Astrocyte (in vitro differentiated cells and primary cell): ENCODE measurements at regions not wholly inside any gene's neighbourhood (a gene's known extent, or its start where the extent isn't known, plus 50 kb on each side); places are given as distances from the start of the nearest gene placed in this dataset.

ENCODE experiments used
- DNase-seq: peaks from one replicate; pipeline ENCODE4 v3.0.0-alpha.2; 2010; ENCODE audit warnings: low read depth
- FAIRE-seq: peaks from 2 replicates; lab custom pipeline; 2011; peaks lifted over from hg19 to GRCh38; lab: Jason Lieb, UNC
- H2AFZ ChIP-seq: 2 replicates; pipeline ENCODE4 v1.6.0; 2012; ENCODE audit warnings: low read depth, low read length, inconsistent platforms
- H3K27ac ChIP-seq: 2 replicates; pipeline ENCODE4 v1.5.1; 2011; ENCODE audit warnings: low read depth, low read length, inconsistent platforms
- H3K27me3 ChIP-seq: 2 replicates; pipeline ENCODE4 v1.6.0; 2011; ENCODE audit warnings: low read length, inconsistent platforms; ENCODE audit not compliant: insufficient read depth
- H3K36me3 ChIP-seq: 2 replicates; pipeline ENCODE4 v1.5.1; 2011; ENCODE audit warnings: low read length, inconsistent platforms; ENCODE audit not compliant: insufficient read depth
- H3K4me1 ChIP-seq: 2 replicates; pipeline ENCODE4 v1.5.1; 2011; ENCODE audit warnings: low read length, inconsistent platforms; ENCODE audit not compliant: insufficient read depth
- H3K4me2 ChIP-seq: 2 replicates; pipeline ENCODE4 v1.6.0; 2012; ENCODE audit warnings: low read length, inconsistent platforms
- H3K4me3 ChIP-seq: 2 replicates; pipeline ENCODE4 v1.5.1; 2011; ENCODE audit warnings: low read depth, mild to moderate bottlenecking, low read length, inconsistent platforms; ENCODE audit not compliant: insufficient read depth
- H3K79me2 ChIP-seq: 2 replicates; pipeline ENCODE4 v1.6.0; 2012; ENCODE audit warnings: mild to moderate bottlenecking, low read length, inconsistent platforms; ENCODE audit not compliant: insufficient read depth
- H3K9ac ChIP-seq: 2 replicates; pipeline ENCODE4 v1.6.0; 2012; ENCODE audit warnings: mild to moderate bottlenecking, low read length, inconsistent platforms
- H3K9me3 ChIP-seq: 2 replicates; pipeline ENCODE4 v1.5.1; 2012; ENCODE audit warnings: low read depth, mild to moderate bottlenecking, low read length, inconsistent platforms; ENCODE audit not compliant: insufficient read depth
- H4K20me1 ChIP-seq: 2 replicates; pipeline ENCODE4 v1.6.0; 2012; ENCODE audit warnings: low read length, inconsistent platforms; ENCODE audit not compliant: insufficient read depth
- H3K27ac Mint-ChIP-seq: one replicate; pipeline ENCODE4 v1.8.0; 2021; ENCODE audit warnings: mild to moderate bottlenecking, mixed read lengths; ENCODE audit not compliant: unreplicated experiment
- H3K27me3 Mint-ChIP-seq: one replicate; pipeline ENCODE4 v1.8.0; 2021; ENCODE audit warnings: low read depth, mixed read lengths; ENCODE audit not compliant: unreplicated experiment
- H3K36me3 Mint-ChIP-seq: one replicate; pipeline ENCODE4 v1.8.0; 2021; ENCODE audit warnings: low read depth, mixed read lengths; ENCODE audit not compliant: unreplicated experiment
- H3K4me1 Mint-ChIP-seq: one replicate; pipeline ENCODE4 v1.8.0; 2021; ENCODE audit warnings: low read depth, mixed read lengths; ENCODE audit not compliant: unreplicated experiment
- H3K4me3 Mint-ChIP-seq: one replicate; pipeline ENCODE4 v1.8.0; 2021; ENCODE audit warnings: mild to moderate bottlenecking, moderate library complexity, mixed read lengths; ENCODE audit not compliant: unreplicated experiment
- H3K9me3 Mint-ChIP-seq: one replicate; pipeline ENCODE4 v1.8.0; 2021; ENCODE audit warnings: mild to moderate bottlenecking, mixed read lengths; ENCODE audit not compliant: unreplicated experiment
- CTCF ChIP-seq: IDR thresholded peaks from 2 replicates; pipeline ENCODE4 v1.5.1; 2011; ENCODE audit warnings: low read depth, mild to moderate bottlenecking, inconsistent platforms, low read length, moderate library complexity; ENCODE audit not compliant: insufficient read depth
- EZH2 ChIP-seq: IDR thresholded peaks from 2 replicates; pipeline ENCODE4 v1.6.1; 2012; ENCODE audit warnings: mild to moderate bottlenecking, low read length, inconsistent platforms; ENCODE audit not compliant: insufficient read depth

GRCh38 chr11:34566208-34566551 is 52.6 kb upstream of the ELF5 start:
- H3K36me3 ChIP-seq = no peaks in the 10 kb centered on the region
- H4K20me1 ChIP-seq = no peaks in the 10 kb centered on the region
- no peak for DNase-seq
- H3K27me3 ChIP-seq = no peaks in the 10 kb centered on the region
- peaks cover 11% of the 10 kb centered on the region for H3K4me1 ChIP-seq
- Mint-ChIP-seq H3K4me1 (peaks cover 17% of the 10 kb centered on the region), H3K27me3 (peaks cover under 1% of the 10 kb centered on the region), H3K27ac (no peak overlapping the region), H3K9me3 (no peaks in the 10 kb centered on the region), H3K4me3 (no peak overlapping the region), H3K36me3 (no peaks in the 10 kb centered on the region)
- H3K79me2 ChIP-seq = no peaks in the 10 kb centered on the region
- FAIRE-seq = no peak
- H3K9me3 ChIP-seq = no peaks in the 10 kb centered on the region
- H3K9ac ChIP-seq = no peak overlapping the region
- TF ChIP-seq CTCF (no peak), EZH2 (no peak)
- H3K27ac ChIP-seq = no peak overlapping the region
- H3K4me3 ChIP-seq = no peak overlapping the region
- no peak overlapping the region for H2AFZ ChIP-seq
- H3K4me2 ChIP-seq = no peak overlapping the region

DNA sequence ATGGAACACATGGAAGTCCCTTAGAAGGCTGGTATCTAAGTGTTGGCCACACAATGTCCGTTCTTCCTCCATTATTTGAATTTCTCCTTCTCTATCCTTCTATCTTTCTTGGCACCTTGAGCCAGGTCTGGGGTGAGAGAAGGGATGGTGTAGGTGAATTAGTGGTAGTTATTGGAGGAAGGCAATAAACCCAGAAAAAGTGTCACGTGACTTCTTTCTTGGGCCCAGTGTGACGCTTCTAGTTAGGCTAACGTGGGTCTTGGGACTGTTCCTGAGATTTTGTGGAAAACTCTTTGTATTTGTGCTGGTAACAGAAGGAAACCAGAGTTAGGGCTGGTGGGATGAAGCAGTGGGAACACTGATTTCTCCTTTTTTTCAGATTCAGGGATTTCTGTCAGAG is 53.1 kb upstream of the ELF5 start:
- H3K4me1 ChIP-seq = peaks cover 11% of the 10 kb centered on the region
- no peaks in the 10 kb centered on the region for H3K36me3 Mint-ChIP-seq

More for the DNA sequence above, 53.1 kb upstream of the ELF5 start:
- no peak overlapping the region for H3K27ac Mint-ChIP-seq
- H3K9me3 ChIP-seq = no peaks in the 10 kb centered on the region
- H3K36me3 ChIP-seq = no peaks in the 10 kb centered on the region
- H3K27me3 Mint-ChIP-seq = no peaks in the 10 kb centered on the region
- no peak overlapping the region for H2AFZ ChIP-seq
- DNase-seq = no peak
- no peak overlapping the region for H3K4me2 ChIP-seq
- H3K4me3 ChIP-seq = no peak overlapping the region
- no peak overlapping the region for H3K27ac ChIP-seq
- no peaks in the 10 kb centered on the region for H4K20me1 ChIP-seq
- no peak overlapping the region for H3K4me3 Mint-ChIP-seq
- no peaks in the 10 kb centered on the region for H3K79me2 ChIP-seq
- no peak for FAIRE-seq
- H3K9me3 Mint-ChIP-seq = no peaks in the 10 kb centered on the region
- H3K9ac ChIP-seq = no peak overlapping the region
- H3K27me3 ChIP-seq = no peaks in the 10 kb centered on the region
- H3K4me1 Mint-ChIP-seq = peaks cover 17% of the 10 kb centered on the region
- TF ChIP-seq EZH2 = no peak
- no peak for TF ChIP-seq CTCF
